GM23338 (cell line): ENCODE measurements at regions not wholly inside any gene's neighbourhood (a gene's known extent, or its start where the extent isn't known, plus 50 kb on each side); places are given as distances from the start of the nearest gene placed in this dataset.

Source experiments
- ATAC-seq: fragments of 200-7000 bp; cut with Tn5 transposase; 3 replicates; pipeline ENCODE4 v1.9.1; 2020
- DNase-seq: peaks from one replicate; pipeline ENCODE4 v3.0.0-alpha.2; 2015; ENCODE audit warnings: low spot score
- H2AFZ ChIP-seq: fragments of 200-600 bp; sonication (generic); 2 replicates; pipeline ENCODE4 v1.8.0; 2016; ENCODE audit warnings: antibody characterized with exemption, mild to moderate bottlenecking, moderate library complexity
- H3F3A ChIP-seq: fragments of 200-600 bp; sonication (generic); replicated peaks from 2 replicates; pipeline ENCODE4 v1.8.0; 2017; ENCODE audit warnings: antibody characterized with exemption, mixed run types, low read depth
- H3K27ac ChIP-seq: fragments of 200-600 bp; sonication (generic); 2 replicates; pipeline ENCODE4 v1.6.1; 2016; ENCODE audit warnings: low read depth
- H3K27me3 ChIP-seq: fragments of 200-600 bp; sonication (generic); 2 replicates; pipeline ENCODE4 v1.8.0; 2016; ENCODE audit warnings: mild to moderate bottlenecking, mixed run types, moderate library complexity; ENCODE audit not compliant: insufficient read depth
- H3K36me3 ChIP-seq: fragments of 200-600 bp; sonication (generic); 2 replicates; pipeline ENCODE4 v1.8.0; 2016; ENCODE audit warnings: mild to moderate bottlenecking; ENCODE audit not compliant: insufficient read depth
- H3K4me1 ChIP-seq: fragments of 200-600 bp; sonication (generic); 2 replicates; pipeline ENCODE4 v1.8.0; 2016; ENCODE audit warnings: mild to moderate bottlenecking, moderate library complexity; ENCODE audit not compliant: insufficient read depth
- H3K4me2 ChIP-seq: fragments of 200-600 bp; sonication (generic); 2 replicates; pipeline ENCODE4 v1.7.1; 2017; ENCODE audit warnings: mixed run types
- H3K4me3 ChIP-seq: fragments of 200-600 bp; sonication (generic); 2 replicates; pipeline ENCODE4 v1.6.1; 2016; ENCODE audit warnings: mixed run types
- H3K79me2 ChIP-seq: fragments of 200-600 bp; sonication (generic); replicated peaks from 2 replicates; pipeline ENCODE4 v1.8.0; 2017; ENCODE audit warnings: mild to moderate bottlenecking; ENCODE audit not compliant: insufficient read depth
- H3K9me2 ChIP-seq: fragments of 200-600 bp; sonication (generic); 2 replicates; pipeline ENCODE4 v1.8.0; 2017; ENCODE audit not compliant: insufficient read depth
- H4K20me1 ChIP-seq: fragments of 200-600 bp; sonication (generic); replicated peaks from 2 replicates; pipeline ENCODE4 v1.8.0; 2017; ENCODE audit warnings: mild to moderate bottlenecking; ENCODE audit not compliant: insufficient read depth
- H3K27ac Mint-ChIP-seq: 2 replicates; pipeline ENCODE4 v1.8.0; 2020; ENCODE audit warnings: inconsistent platforms, mild to moderate bottlenecking, moderate library complexity, mixed read lengths
- H3K27me3 Mint-ChIP-seq: 3 replicates; pipeline ENCODE4 v1.8.0; 2022; ENCODE audit warnings: low read depth, mild to moderate bottlenecking, moderate library complexity, mixed read lengths, inconsistent platforms; ENCODE audit not compliant: insufficient read depth, poor library complexity
- H3K36me3 Mint-ChIP-seq: 3 replicates; pipeline ENCODE4 v1.8.0; 2021; ENCODE audit warnings: low read depth, mild to moderate bottlenecking, inconsistent platforms, moderate library complexity, mixed read lengths
- H3K4me1 Mint-ChIP-seq: 3 replicates; pipeline ENCODE4 v1.8.0; 2020; ENCODE audit warnings: mild to moderate bottlenecking, inconsistent platforms, mixed read lengths
- H3K4me3 Mint-ChIP-seq: 3 replicates; pipeline ENCODE4 v1.8.0; 2021; ENCODE audit warnings: moderate library complexity, mild to moderate bottlenecking, inconsistent platforms, mixed read lengths
- H3K9me3 Mint-ChIP-seq: 3 replicates; pipeline ENCODE4 v1.8.0; 2020; ENCODE audit warnings: moderate library complexity, mild to moderate bottlenecking, inconsistent platforms, mixed read lengths
- CREB1 ChIP-seq: fragments of 250-450 bp; sonication (Bioruptor Pico); IDR thresholded peaks from 2 replicates; pipeline ENCODE4 v1.5.0; 2020; ENCODE audit warnings: low read depth, mild to moderate bottlenecking, moderate library complexity
- EZH2 ChIP-seq: fragments of 200-600 bp; sonication (generic); IDR thresholded peaks from one replicate; pipeline ENCODE4 v1.8.0; 2017; ENCODE audit warnings: antibody characterized with exemption, mild to moderate bottlenecking, low read depth; ENCODE audit not compliant: unreplicated experiment
- JUNB ChIP-seq: IDR thresholded peaks from one replicate; pipeline ENCODE4 v1.6.1; 2016; ENCODE audit warnings: antibody characterized with exemption; ENCODE audit not compliant: unreplicated experiment
- POLR2AphosphoS5 ChIP-seq: IDR thresholded peaks from 2 replicates; pipeline ENCODE4 v1.6.1; 2016; ENCODE audit warnings: antibody characterized with exemption, low read depth
- ZNF331 ChIP-seq: fragments of 250-450 bp; sonication (Bioruptor Pico); IDR thresholded peaks from 2 replicates; pipeline ENCODE4 v1.5.0; 2020; ENCODE audit warnings: low read depth, mild to moderate bottlenecking, moderate library complexity
- TF ChIP-seq, protein P1 (sequence below): fragments of 250-450 bp; sonication (Bioruptor Pico); IDR thresholded peaks from 2 replicates; pipeline ENCODE4 v1.5.0; 2020; ENCODE audit warnings: mild to moderate bottlenecking, moderate library complexity
- TF ChIP-seq, protein P2 (sequence below), 2 experiments: fragments of 200-600 bp in 1 of 2; sonication (generic) in 1 of 2; conservative IDR thresholded peaks; 2 replicates each; pipeline versions ENCODE4 v1.5.1 to v1.6.1; 2016 to 2017; ENCODE audit warnings: antibody characterized with exemption in 2 of 2, low read depth in 2 of 2, mild to moderate bottlenecking in 2 of 2, moderate library complexity in 1 of 2
- TF ChIP-seq, protein P3 (sequence below): IDR thresholded peaks from 2 replicates; pipeline ENCODE4 v1.6.1; 2016; ENCODE audit warnings: antibody characterized with exemption
- TF ChIP-seq, protein P4 (sequence below): IDR thresholded peaks from one replicate; pipeline ENCODE4 v1.6.1; 2018; ENCODE audit warnings: antibody characterized with exemption; ENCODE audit not compliant: unreplicated experiment

DNA sequence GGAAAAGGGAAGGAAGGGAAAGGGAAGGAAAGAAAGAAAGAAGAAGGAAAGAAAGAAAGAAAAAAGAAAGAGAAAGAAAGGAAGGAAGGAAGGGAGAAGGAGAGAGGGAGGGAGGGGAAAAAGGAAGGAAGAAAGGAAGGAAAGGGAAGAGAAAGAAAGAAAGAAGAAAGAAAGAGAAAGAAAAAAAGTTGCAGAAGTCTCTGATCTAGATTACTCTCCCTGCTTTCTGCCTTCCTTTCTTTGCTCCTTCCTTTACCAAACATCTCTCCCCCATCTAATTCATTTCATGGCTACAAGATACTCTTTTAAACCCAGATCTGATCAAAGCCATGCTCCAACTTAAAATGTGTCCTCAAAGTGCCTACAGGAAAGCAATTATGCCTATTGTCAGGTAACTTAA lies 148.6 kb downstream of the KIT start:
- H3K4me3 ChIP-seq, result no peak overlapping the region
- no peak overlapping the region for H3K27ac ChIP-seq
- no peaks in the 10 kb centered on the region for H4K20me1 ChIP-seq
- H3K9me3 Mint-ChIP-seq, result peaks cover 37% of the 10 kb centered on the region
- H3K4me2 ChIP-seq, result no peak overlapping the region
- no peak overlapping the region for H3K27ac Mint-ChIP-seq
- TF ChIP-seq, protein P1, sequence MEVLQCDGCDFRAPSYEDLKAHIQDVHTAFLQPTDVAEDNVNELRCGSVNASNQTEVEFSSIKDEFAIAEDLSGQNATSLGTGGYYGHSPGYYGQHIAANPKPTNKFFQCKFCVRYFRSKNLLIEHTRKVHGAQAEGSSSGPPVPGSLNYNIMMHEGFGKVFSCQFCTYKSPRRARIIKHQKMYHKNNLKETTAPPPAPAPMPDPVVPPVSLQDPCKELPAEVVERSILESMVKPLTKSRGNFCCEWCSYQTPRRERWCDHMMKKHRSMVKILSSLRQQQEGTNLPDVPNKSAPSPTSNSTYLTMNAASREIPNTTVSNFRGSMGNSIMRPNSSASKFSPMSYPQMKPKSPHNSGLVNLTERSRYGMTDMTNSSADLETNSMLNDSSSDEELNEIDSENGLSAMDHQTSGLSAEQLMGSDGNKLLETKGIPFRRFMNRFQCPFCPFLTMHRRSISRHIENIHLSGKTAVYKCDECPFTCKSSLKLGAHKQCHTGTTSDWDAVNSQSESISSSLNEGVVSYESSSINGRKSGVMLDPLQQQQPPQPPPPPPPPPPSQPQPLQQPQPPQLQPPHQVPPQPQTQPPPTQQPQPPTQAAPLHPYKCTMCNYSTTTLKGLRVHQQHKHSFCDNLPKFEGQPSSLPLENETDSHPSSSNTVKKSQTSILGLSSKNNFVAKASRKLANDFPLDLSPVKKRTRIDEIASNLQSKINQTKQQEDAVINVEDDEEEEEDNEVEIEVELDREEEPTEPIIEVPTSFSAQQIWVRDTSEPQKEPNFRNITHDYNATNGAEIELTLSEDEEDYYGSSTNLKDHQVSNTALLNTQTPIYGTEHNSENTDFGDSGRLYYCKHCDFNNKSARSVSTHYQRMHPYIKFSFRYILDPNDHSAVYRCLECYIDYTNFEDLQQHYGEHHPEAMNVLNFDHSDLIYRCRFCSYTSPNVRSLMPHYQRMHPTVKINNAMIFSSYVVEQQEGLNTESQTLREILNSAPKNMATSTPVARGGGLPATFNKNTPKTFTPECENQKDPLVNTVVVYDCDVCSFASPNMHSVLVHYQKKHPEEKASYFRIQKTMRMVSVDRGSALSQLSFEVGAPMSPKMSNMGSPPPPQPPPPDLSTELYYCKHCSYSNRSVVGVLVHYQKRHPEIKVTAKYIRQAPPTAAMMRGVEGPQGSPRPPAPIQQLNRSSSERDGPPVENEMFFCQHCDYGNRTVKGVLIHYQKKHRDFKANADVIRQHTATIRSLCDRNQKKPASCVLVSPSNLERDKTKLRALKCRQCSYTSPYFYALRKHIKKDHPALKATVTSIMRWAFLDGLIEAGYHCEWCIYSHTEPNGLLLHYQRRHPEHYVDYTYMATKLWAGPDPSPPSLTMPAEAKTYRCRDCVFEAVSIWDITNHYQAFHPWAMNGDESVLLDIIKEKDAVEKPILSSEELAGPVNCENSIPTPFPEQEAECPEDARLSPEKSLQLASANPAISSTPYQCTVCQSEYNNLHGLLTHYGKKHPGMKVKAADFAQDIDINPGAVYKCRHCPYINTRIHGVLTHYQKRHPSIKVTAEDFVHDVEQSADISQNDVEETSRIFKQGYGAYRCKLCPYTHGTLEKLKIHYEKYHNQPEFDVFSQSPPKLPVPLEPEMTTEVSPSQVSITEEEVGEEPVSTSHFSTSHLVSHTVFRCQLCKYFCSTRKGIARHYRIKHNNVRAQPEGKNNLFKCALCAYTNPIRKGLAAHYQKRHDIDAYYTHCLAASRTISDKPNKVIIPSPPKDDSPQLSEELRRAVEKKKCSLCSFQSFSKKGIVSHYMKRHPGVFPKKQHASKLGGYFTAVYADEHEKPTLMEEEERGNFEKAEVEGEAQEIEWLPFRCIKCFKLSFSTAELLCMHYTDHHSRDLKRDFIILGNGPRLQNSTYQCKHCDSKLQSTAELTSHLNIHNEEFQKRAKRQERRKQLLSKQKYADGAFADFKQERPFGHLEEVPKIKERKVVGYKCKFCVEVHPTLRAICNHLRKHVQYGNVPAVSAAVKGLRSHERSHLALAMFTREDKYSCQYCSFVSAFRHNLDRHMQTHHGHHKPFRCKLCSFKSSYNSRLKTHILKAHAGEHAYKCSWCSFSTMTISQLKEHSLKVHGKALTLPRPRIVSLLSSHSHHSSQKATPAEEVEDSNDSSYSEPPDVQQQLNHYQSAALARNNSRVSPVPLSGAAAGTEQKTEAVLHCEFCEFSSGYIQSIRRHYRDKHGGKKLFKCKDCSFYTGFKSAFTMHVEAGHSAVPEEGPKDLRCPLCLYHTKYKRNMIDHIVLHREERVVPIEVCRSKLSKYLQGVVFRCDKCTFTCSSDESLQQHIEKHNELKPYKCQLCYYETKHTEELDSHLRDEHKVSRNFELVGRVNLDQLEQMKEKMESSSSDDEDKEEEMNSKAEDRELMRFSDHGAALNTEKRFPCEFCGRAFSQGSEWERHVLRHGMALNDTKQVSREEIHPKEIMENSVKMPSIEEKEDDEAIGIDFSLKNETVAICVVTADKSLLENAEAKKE (CRISPR knock-in tag), result no peak
- TF ChIP-seq JUNB (no peak), ZNF331 (no peak), EZH2 (no peak), POLR2AphosphoS5 (no peak), CREB1 (CRISPR knock-in tag) (no peak)
- TF ChIP-seq, protein P2, sequence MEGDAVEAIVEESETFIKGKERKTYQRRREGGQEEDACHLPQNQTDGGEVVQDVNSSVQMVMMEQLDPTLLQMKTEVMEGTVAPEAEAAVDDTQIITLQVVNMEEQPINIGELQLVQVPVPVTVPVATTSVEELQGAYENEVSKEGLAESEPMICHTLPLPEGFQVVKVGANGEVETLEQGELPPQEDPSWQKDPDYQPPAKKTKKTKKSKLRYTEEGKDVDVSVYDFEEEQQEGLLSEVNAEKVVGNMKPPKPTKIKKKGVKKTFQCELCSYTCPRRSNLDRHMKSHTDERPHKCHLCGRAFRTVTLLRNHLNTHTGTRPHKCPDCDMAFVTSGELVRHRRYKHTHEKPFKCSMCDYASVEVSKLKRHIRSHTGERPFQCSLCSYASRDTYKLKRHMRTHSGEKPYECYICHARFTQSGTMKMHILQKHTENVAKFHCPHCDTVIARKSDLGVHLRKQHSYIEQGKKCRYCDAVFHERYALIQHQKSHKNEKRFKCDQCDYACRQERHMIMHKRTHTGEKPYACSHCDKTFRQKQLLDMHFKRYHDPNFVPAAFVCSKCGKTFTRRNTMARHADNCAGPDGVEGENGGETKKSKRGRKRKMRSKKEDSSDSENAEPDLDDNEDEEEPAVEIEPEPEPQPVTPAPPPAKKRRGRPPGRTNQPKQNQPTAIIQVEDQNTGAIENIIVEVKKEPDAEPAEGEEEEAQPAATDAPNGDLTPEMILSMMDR (conservative IDR thresholded peaks at IDR 0.05; ENCODE audit: low read depth in 2 of 2), result no peak
- TF ChIP-seq, protein P3, sequence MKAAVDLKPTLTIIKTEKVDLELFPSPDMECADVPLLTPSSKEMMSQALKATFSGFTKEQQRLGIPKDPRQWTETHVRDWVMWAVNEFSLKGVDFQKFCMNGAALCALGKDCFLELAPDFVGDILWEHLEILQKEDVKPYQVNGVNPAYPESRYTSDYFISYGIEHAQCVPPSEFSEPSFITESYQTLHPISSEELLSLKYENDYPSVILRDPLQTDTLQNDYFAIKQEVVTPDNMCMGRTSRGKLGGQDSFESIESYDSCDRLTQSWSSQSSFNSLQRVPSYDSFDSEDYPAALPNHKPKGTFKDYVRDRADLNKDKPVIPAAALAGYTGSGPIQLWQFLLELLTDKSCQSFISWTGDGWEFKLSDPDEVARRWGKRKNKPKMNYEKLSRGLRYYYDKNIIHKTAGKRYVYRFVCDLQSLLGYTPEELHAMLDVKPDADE, result no peak
- TF ChIP-seq, protein P4, sequence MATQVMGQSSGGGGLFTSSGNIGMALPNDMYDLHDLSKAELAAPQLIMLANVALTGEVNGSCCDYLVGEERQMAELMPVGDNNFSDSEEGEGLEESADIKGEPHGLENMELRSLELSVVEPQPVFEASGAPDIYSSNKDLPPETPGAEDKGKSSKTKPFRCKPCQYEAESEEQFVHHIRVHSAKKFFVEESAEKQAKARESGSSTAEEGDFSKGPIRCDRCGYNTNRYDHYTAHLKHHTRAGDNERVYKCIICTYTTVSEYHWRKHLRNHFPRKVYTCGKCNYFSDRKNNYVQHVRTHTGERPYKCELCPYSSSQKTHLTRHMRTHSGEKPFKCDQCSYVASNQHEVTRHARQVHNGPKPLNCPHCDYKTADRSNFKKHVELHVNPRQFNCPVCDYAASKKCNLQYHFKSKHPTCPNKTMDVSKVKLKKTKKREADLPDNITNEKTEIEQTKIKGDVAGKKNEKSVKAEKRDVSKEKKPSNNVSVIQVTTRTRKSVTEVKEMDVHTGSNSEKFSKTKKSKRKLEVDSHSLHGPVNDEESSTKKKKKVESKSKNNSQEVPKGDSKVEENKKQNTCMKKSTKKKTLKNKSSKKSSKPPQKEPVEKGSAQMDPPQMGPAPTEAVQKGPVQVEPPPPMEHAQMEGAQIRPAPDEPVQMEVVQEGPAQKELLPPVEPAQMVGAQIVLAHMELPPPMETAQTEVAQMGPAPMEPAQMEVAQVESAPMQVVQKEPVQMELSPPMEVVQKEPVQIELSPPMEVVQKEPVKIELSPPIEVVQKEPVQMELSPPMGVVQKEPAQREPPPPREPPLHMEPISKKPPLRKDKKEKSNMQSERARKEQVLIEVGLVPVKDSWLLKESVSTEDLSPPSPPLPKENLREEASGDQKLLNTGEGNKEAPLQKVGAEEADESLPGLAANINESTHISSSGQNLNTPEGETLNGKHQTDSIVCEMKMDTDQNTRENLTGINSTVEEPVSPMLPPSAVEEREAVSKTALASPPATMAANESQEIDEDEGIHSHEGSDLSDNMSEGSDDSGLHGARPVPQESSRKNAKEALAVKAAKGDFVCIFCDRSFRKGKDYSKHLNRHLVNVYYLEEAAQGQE, result no peak
- peaks cover 8% of the 10 kb centered on the region; the same call in 1 of the 2 replicates for H3K9me2 ChIP-seq
- no peak for ATAC-seq
- DNase-seq, result no peak
- H3K36me3 Mint-ChIP-seq, result peaks cover 19% of the 10 kb centered on the region
- H3K27me3 ChIP-seq, result no peaks in the 10 kb centered on the region
- H2AFZ ChIP-seq, result no peak overlapping the region
- H3K36me3 ChIP-seq, result peaks cover 4% of the 10 kb centered on the region; the same call in 1 of the 2 replicates
- peaks cover 7% of the 10 kb centered on the region for H3K27me3 Mint-ChIP-seq
- no peaks in the 10 kb centered on the region for H3F3A ChIP-seq
- no peak overlapping the region for H3K4me3 Mint-ChIP-seq
- H3K79me2 ChIP-seq, result no peaks in the 10 kb centered on the region
- no peaks in the 10 kb centered on the region for H3K4me1 ChIP-seq
- no peaks in the 10 kb centered on the region for H3K4me1 Mint-ChIP-seq
